HepG2 (cell line): ENCODE measurements at regions not wholly inside any gene's neighbourhood (a gene's known extent, or its start where the extent isn't known, plus 50 kb on each side); places are given as distances from the start of the nearest gene placed in this dataset.

Experiments
- ATAC-seq: fragments of 200-7000 bp; cut with Tn5 transposase; 3 replicates; pipeline ENCODE4 v1.9.1; 2020; ENCODE audit warnings: mild to moderate bottlenecking, moderate library complexity
- BruUV-seq: library from RNA; stranded (reverse); fragments of 400-500 nt; replicated peaks from 2 replicates; lab custom pipeline; 2021; lab: Mats Ljungman, UMichigan
- CTCF ChIA-PET: fragments of 300-600 bp; formaldehyde crosslinking; extraction: SDS; loops from one replicate; lab custom pipeline; 2021; ENCODE audit warnings: low total read pairs, inconsistent platforms, low intra/inter-chr PET ratio; lab: Yijun Ruan, JAX
- POLR2A ChIA-PET: fragments of 350-600 bp; sonication (Branson Sonifier 250); formaldehyde crosslinking; loops from one replicate; lab custom pipeline; 2020; ENCODE audit warnings: antibody characterized with exemption, inconsistent platforms; lab: Yijun Ruan, JAX
- DNase-seq: peaks from one replicate; pipeline ENCODE4 v3.0.0-alpha.2; 2015; ENCODE audit warnings: low spot score
- FAIRE-seq: peaks from 3 replicates; lab custom pipeline; 2011; peaks lifted over from hg19 to GRCh38; lab: Jason Lieb, UNC
- H2AFZ ChIP-seq: one replicate; pipeline ENCODE4 v1.6.1; 2011; ENCODE audit warnings: low read length, inconsistent platforms
- H3K27ac ChIP-seq: fragments of 300-600 bp; 3 replicates; pipeline ENCODE4 v1.8.0; 2011; ENCODE audit warnings: mixed run types, mild to moderate bottlenecking, mixed read lengths, low read length, inconsistent platforms; ENCODE audit not compliant: insufficient read depth; ENCODE audit errors: extremely low read length
- H3K27me3 ChIP-seq, 2 experiments: fragments of 200-600 bp in 1 of 2; 2 replicates in 1 of 2; 3 replicates in 1 of 2; pipeline versions ENCODE4 v1.6.0 to v1.8.0; 2011; ENCODE audit warnings: low read length in 2 of 2, mild to moderate bottlenecking in 2 of 2, moderate library complexity in 2 of 2, inconsistent platforms in 1 of 2; ENCODE audit not compliant: insufficient read depth in 2 of 2, control insufficient read depth in 1 of 2
- H3K36me3 ChIP-seq, 2 experiments: fragments of 200-600 bp in 1 of 2; replicated peaks in 1 of 2; 2 replicates in 1 of 2; 3 replicates in 1 of 2; pipeline versions ENCODE4 v1.5.1 to v1.8.0; 2011; ENCODE audit warnings: low read length in 2 of 2, inconsistent platforms in 1 of 2; ENCODE audit not compliant: insufficient read depth in 2 of 2, control insufficient read depth in 1 of 2
- H3K4me1 ChIP-seq: 2 replicates; pipeline ENCODE4 v1.5.1; 2012; ENCODE audit warnings: low read length, inconsistent platforms; ENCODE audit not compliant: insufficient read depth
- H3K4me2 ChIP-seq: 2 replicates; pipeline ENCODE4 v1.6.0; 2011; ENCODE audit warnings: low read depth, low read length, inconsistent platforms
- H3K4me3 ChIP-seq, 3 experiments: fragments of 200-600 bp in 1 of 3; sonication (generic), shearing (Covaris generic) in 1 of 3; replicated peaks in 1 of 3; 2 replicates each; pipeline ENCODE4 v1.5.1; 2011 to 2016; ENCODE audit warnings: low read length in 3 of 3, inconsistent platforms in 2 of 3, low read depth in 2 of 3, mild to moderate bottlenecking in 2 of 3, control low read depth in 1 of 3, mixed read lengths in 1 of 3; ENCODE audit not compliant: insufficient read depth in 1 of 3
- H3K79me2 ChIP-seq: one replicate; pipeline ENCODE4 v1.6.1; 2011; ENCODE audit warnings: low read length, inconsistent platforms; ENCODE audit not compliant: insufficient read depth
- H3K9ac ChIP-seq: 2 replicates; pipeline ENCODE4 v1.6.0; 2011; ENCODE audit warnings: mild to moderate bottlenecking, low read depth, low read length, inconsistent platforms; ENCODE audit not compliant: insufficient read depth
- H3K9me3 ChIP-seq: 2 replicates; pipeline ENCODE4 v1.5.1; 2012; ENCODE audit warnings: mild to moderate bottlenecking, low read length
- H4K20me1 ChIP-seq: 2 replicates; pipeline ENCODE4 v1.6.0; 2011; ENCODE audit warnings: inconsistent platforms, mild to moderate bottlenecking, low read length, moderate library complexity; ENCODE audit not compliant: insufficient read depth
- LRRFIP1 ChIP-seq: sonication (generic); formaldehyde crosslinking; conservative IDR thresholded peaks from 2 replicates; pipeline ENCODE4 v1.4.0; 2020; ENCODE audit warnings: missing genetic modification reagents
- MAFF ChIP-seq: IDR thresholded peaks from 2 replicates; pipeline ENCODE4 v1.6.1; 2011; ENCODE audit warnings: low read depth, low read length, improper control_type of control experiment
- MYNN ChIP-seq: sonication (generic); formaldehyde crosslinking; IDR thresholded peaks from 2 replicates; pipeline ENCODE4 v1.4.0; 2020; ENCODE audit warnings: mild to moderate bottlenecking, low read depth, missing genetic modification reagents
- NRL ChIP-seq: sonication (generic); formaldehyde crosslinking; IDR thresholded peaks from 2 replicates; pipeline ENCODE4 v1.5.0; 2020; ENCODE audit warnings: missing genetic modification reagents, mild to moderate bottlenecking, moderate library complexity, borderline replicate concordance
- RXRB ChIP-seq: IDR thresholded peaks from 2 replicates; pipeline ENCODE4 v1.6.1; 2016; ENCODE audit warnings: borderline replicate concordance, missing genetic modification reagents, missing compliant biosample characterization
- ZBTB21 ChIP-seq: sonication (generic); formaldehyde crosslinking; IDR thresholded peaks from 2 replicates; pipeline ENCODE4 v1.4.0; 2020; ENCODE audit warnings: missing genetic modification reagents
- ZBTB42 ChIP-seq: sonication (generic); formaldehyde crosslinking; IDR thresholded peaks from 2 replicates; pipeline ENCODE4 v1.5.0; 2020; ENCODE audit warnings: mild to moderate bottlenecking, missing genetic modification reagents
- ZNF101 ChIP-seq: sonication (generic); formaldehyde crosslinking; IDR thresholded peaks from 2 replicates; pipeline ENCODE4 v1.4.0; 2020; ENCODE audit warnings: mild to moderate bottlenecking, low read depth, missing genetic modification reagents, borderline replicate concordance
- ZNF235 ChIP-seq: sonication (generic); formaldehyde crosslinking; IDR thresholded peaks from 2 replicates; pipeline ENCODE4 v1.8.1; 2023; ENCODE audit warnings: mild to moderate bottlenecking, missing genetic modification reagents, borderline replicate concordance
- ZSCAN9 ChIP-seq: IDR thresholded peaks from 2 replicates; pipeline ENCODE4 v1.6.1; 2016; ENCODE audit warnings: borderline replicate concordance
- WGBS: methylation state at CpG from one replicate; pipeline ENCODE4 v1.1.6; 2017; ENCODE audit warnings: low lambda C conversion rate; 5-methylcytosine and 5-hydroxymethylcytosine counted together
- in situ Hi-C: cut with HindIII; loops from 2 replicates; pipeline ENCODE4 v1.10.0; 2017; ENCODE audit warnings: low pct_unique_long_range_greater_than_20kb; ENCODE audit not compliant: extremely low pct_ligation_motif_present
- intact Hi-C: fragments of 100-400 bp; cut with micrococcal nuclease; formaldehyde crosslinking; loops from one replicate; pipeline ENCODE4 v1.10.0; 2022; ENCODE audit not compliant: unreplicated experiment

- ATAC-seq (no peak), FAIRE-seq (no peak), DNase-seq (no peak)
- Histone ChIP-seq H3K36me3 (no peaks in the 10 kb centered on the region), H3K4me1 (no peaks in the 10 kb centered on the region), H3K9me3 (no peaks in the 10 kb centered on the region), H3K9ac (no peak overlapping the region), H3K79me2 (no peaks in the 10 kb centered on the region), H3K4me2 (no peak overlapping the region), H3K4me3 (no peak overlapping the region), H4K20me1 (no peaks in the 10 kb centered on the region), H2AFZ (no peak overlapping the region), H3K27me3 (no peaks in the 10 kb centered on the region), H3K27ac (no peak overlapping the region)
- no TSS peak for BruUV-seq
- TF ChIP-seq MYNN (CRISPR knock-in tag) (no peak), NRL (CRISPR knock-in tag) (no peak), ZSCAN9 (CRISPR knock-in tag) (no peak), ZNF235 (CRISPR knock-in tag) (no peak), RXRB (CRISPR knock-in tag) (no peak), ZBTB21 (no peak), ZNF101 (CRISPR knock-in tag) (no peak), LRRFIP1 (CRISPR knock-in tag) (no peak), ZBTB42 (no peak), MAFF (no peak)
- intact Hi-C loops (no loop called here), in situ Hi-C loops (no loop called here)
- ChIA-PET POLR2A (no interaction called here), CTCF (no interaction called here)
- WGBS = 6% methylated on average over 6 of the region's 6 CpGs
Measured at GRCh38 chr18:60978338-60978737, 354.9 kb upstream of the CDH20 start.
